OCI-LY3 (cell line): ENCODE measurements at regions not wholly inside any gene's neighbourhood (a gene's known extent, or its start where the extent isn't known, plus 50 kb on each side); places are given as distances from the start of the nearest gene placed in this dataset.

ENCODE experiments used
- CTCF ChIP-seq: fragments of 200-600, 300-600 bp; sonication (generic); IDR thresholded peaks from 2 replicates; pipeline ENCODE4 v1.5.1; 2014; ENCODE audit warnings: antibody characterized with exemption, low read length, low read depth
- EZH2phosphoT487 ChIP-seq: fragments of 200-600 bp; shearing (Covaris generic); IDR thresholded peaks from 2 replicates; pipeline ENCODE4 v1.6.1; 2018; ENCODE audit warnings: antibody characterized with exemption, mixed run types, low read depth

GRCh38 chr2:82234283-82234874, 1929.8 kb upstream of the LRRTM1 start:
- peak; percentile 41 for TF ChIP-seq CTCF
- no peak for TF ChIP-seq EZH2phosphoT487
